SK-N-MC (cell line): ENCODE measurements at regions not wholly inside any gene's neighbourhood (a gene's known extent, or its start where the extent isn't known, plus 50 kb on each side); places are given as distances from the start of the nearest gene placed in this dataset.
"Not testable (repeated sequence)": the region's sequence is repeated elsewhere in the genome, so short reads cannot be mapped to it uniquely, and the experiment has no call there.

Experiments used
- DNase-seq: peaks from one replicate; pipeline ENCODE4 v3.0.0-alpha.2; 2011; ENCODE audit warnings: low read depth, low spot score
- H3K27ac ChIP-seq: fragments of 200-600 bp; sonication (generic); 2 replicates; pipeline ENCODE4 v1.5.1; 2016; ENCODE audit warnings: mixed run types
- H3K36me3 ChIP-seq: fragments of 200-600 bp; sonication (generic); 2 replicates; pipeline ENCODE4 v1.6.1; 2017; ENCODE audit warnings: antibody characterized with exemption, low read length, mixed read lengths; ENCODE audit not compliant: insufficient read depth
- H3K4me3 ChIP-seq: fragments of 200-600 bp; sonication (generic); 2 replicates; pipeline ENCODE4 v1.5.1; 2016
- H3K9ac ChIP-seq: fragments of 200-600 bp; sonication (generic); 2 replicates; pipeline ENCODE4 v1.8.0; 2017; ENCODE audit warnings: mixed run types, mixed read lengths; ENCODE audit not compliant: insufficient read length
- H3K9me3 ChIP-seq: fragments of 200-600 bp; sonication (generic); 2 replicates; pipeline ENCODE4 v1.6.1; 2017; ENCODE audit warnings: low read depth, mild to moderate bottlenecking, antibody characterized with exemption, low read length, moderate library complexity, mixed read lengths
- EZH2 ChIP-seq: fragments of 200-600 bp; sonication (generic); IDR thresholded peaks from one replicate; pipeline ENCODE4 v1.6.1; 2017; ENCODE audit warnings: antibody characterized with exemption
- FOXP2 ChIP-seq: optimal IDR thresholded peaks from 2 replicates; pipeline ENCODE3; 2011; ENCODE audit warnings: mild to moderate bottlenecking, moderate library complexity; ENCODE audit not compliant: insufficient read depth; ENCODE audit errors: extremely low read length, control extremely low read depth
- POLR2AphosphoS5 ChIP-seq: IDR thresholded peaks from 2 replicates; pipeline ENCODE4 v1.6.1; 2012; ENCODE audit warnings: mild to moderate bottlenecking, low read depth, low read length, borderline replicate concordance

DNA sequence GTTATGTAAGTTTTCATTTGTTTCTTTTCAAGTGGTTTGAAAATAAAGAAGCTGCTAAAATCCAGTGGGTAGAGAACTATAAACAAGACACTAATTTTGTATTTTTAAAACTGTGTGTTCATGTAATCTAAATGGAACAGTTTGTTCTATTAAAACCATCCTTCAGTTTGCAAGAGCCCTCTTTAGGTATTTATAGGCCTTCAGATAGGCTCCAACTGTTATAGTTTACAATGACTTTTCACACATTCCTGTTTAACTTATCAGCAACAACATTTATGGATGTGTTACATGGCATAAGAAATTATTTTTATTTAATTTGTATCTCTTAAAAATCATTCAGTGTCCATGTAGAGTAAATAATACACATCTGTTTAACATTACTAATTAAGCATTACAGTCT is 126.7 kb upstream of the SLCO6A1 start:
- TF ChIP-seq EZH2 (no peak), FOXP2 (no peak), POLR2AphosphoS5 (no peak)
- Histone ChIP-seq H3K9ac (no peak overlapping the region), H3K27ac (no peak overlapping the region), H3K9me3 (no peaks in the 10 kb centered on the region), H3K36me3 (no peaks in the 10 kb centered on the region), H3K4me3 (no peak overlapping the region)
- DNase-seq, result no peak

DNA sequence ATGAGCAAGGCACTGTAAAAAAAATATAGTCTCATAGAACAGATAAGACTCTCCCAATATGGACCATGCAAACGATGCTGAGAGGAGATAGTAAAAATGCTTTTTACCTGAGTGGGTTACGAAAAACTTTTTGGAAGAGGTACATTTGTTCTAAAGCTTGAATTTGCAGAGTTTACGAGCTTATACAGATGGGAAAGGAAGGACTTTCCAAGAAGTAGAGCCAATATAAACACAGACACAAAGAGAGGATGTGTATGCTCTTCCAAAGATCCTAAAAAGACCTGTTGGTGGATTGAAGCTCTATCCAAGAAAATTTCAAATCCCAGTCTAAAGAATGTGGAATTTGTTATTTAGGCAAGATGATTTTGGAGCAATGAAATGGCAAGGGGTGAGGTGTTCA is 127.1 kb upstream of the SLCO6A1 start:
- Histone ChIP-seq H3K9ac (no peak overlapping the region), H3K4me3 (no peak overlapping the region), H3K9me3 (no peaks in the 10 kb centered on the region), H3K36me3 (no peaks in the 10 kb centered on the region), H3K27ac (no peak overlapping the region)
- no peak for DNase-seq
- TF ChIP-seq POLR2AphosphoS5 (no peak), EZH2 (no peak), FOXP2 (no peak)

- no peak overlapping the region for H3K9ac ChIP-seq
- H3K27ac ChIP-seq, result no peak overlapping the region
- H3K4me3 ChIP-seq, result no peak overlapping the region
- no peak for TF ChIP-seq POLR2AphosphoS5
- TF ChIP-seq EZH2, result no peak
- no peak for TF ChIP-seq FOXP2
- no peaks in the 10 kb centered on the region for H3K9me3 ChIP-seq
- H3K36me3 ChIP-seq, result no peaks in the 10 kb centered on the region
- no peak for DNase-seq
Observed at GRCh38 chr5:102627315-102627714, 127.8 kb upstream of the PAM start.

DNA sequence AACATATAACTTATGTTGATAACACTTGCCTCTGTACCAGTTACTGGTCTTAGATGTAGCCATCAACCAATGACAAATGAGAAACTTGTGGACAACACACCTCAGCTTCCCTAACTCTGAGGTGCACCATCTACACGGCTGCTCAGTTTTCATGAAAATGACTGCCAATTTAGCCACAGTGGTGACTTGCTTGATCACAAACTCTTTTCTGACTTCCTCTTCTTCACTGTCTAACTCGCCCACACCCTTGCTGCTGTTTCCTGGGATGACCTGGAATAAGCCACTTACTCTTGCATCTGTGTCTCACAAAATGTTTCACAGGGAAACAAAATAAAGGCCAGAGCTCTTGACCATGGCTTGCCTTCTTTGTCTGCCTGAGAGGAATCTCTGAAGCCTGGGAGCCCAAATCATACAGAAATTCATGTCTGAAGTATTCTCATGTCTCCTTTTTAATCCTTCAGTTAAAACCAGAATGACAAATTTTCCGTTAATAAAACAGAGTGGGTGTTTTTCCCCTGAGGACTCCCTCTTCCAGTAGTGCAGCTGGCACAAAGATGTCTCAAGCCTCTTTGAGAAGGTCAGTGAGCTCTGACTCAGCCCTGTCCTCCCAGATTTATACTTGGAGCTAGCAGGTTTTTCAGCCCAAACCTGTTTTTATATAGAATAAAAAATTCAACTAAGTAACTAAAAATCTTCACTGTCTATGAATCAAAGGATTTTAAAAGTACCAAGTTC is 126.5 kb upstream of the PAM start:
- TF ChIP-seq POLR2AphosphoS5, result no peak
- DNase-seq, result no peak
- Histone ChIP-seq H3K9ac (no peak overlapping the region), H3K36me3 (no peaks in the 10 kb centered on the region), H3K4me3 (no peak overlapping the region), H3K9me3 (no peaks in the 10 kb centered on the region), H3K27ac (no peak overlapping the region)

GRCh38 chr5:102629827-102630605 is 125.1 kb upstream of the PAM start:
- Histone ChIP-seq H3K9me3 (no peaks in the 10 kb centered on the region), H3K9ac (no peak overlapping the region), H3K36me3 (no peaks in the 10 kb centered on the region), H3K4me3 (no peak overlapping the region), H3K27ac (no peak overlapping the region)
- DNase-seq, result no peak
- TF ChIP-seq POLR2AphosphoS5, result no peak
- no peak for TF ChIP-seq FOXP2
- TF ChIP-seq EZH2, result no peak

DNA sequence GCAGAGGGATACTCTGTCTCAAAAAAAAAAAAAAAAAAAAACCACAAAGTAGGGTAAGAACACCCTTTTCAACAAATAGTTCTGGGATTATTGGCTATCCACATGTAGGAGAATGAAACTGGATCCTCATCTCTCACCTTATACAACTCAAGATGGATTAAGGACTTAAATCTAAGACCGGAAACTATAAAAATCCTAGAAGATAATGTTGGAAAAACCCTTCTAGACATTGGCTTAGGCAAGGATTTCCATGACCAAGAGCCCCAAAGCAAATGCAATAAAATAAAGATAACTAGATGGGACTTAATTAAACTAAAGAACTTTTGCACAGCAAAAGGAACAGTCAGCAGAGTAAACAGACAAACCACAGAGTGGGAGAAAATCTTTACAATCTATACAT is 119.7 kb upstream of the PAM start:
- H3K9me3 ChIP-seq, H3K36me3 ChIP-seq, DNase-seq, H3K9ac ChIP-seq, H3K27ac ChIP-seq, H3K4me3 ChIP-seq: not testable (repeated sequence)

- TF ChIP-seq POLR2AphosphoS5, result no peak
- TF ChIP-seq FOXP2, result no peak
- no peak for TF ChIP-seq EZH2
- H3K9me3 ChIP-seq, result no peaks in the 10 kb centered on the region
- no peak overlapping the region for H3K9ac ChIP-seq
- H3K27ac ChIP-seq, result no peak overlapping the region
- no peak overlapping the region for H3K4me3 ChIP-seq
- DNase-seq, result no peak
- H3K36me3 ChIP-seq, result no peaks in the 10 kb centered on the region
Observed at GRCh38 chr5:102638316-102638715, 116.8 kb upstream of the PAM start.

GRCh38 chr5:102638912-102639652 is 116.0 kb upstream of the PAM start:
- no peak for TF ChIP-seq FOXP2
- no peak overlapping the region for H3K27ac ChIP-seq
- no peak overlapping the region for H3K9ac ChIP-seq
- DNase-seq, result no peak
- no peaks in the 10 kb centered on the region for H3K36me3 ChIP-seq
- no peaks in the 10 kb centered on the region for H3K9me3 ChIP-seq
- no peak overlapping the region for H3K4me3 ChIP-seq

GRCh38 chr5:102649731-102650130 is 105.4 kb upstream of the PAM start:
- no peak for TF ChIP-seq EZH2
- no peak for TF ChIP-seq FOXP2
- no peak for TF ChIP-seq POLR2AphosphoS5
- DNase-seq, result no peak
- Histone ChIP-seq H3K27ac (no peak overlapping the region), H3K9ac (no peak overlapping the region), H3K36me3 (no peaks in the 10 kb centered on the region), H3K4me3 (no peak overlapping the region), H3K9me3 (no peaks in the 10 kb centered on the region)
